NCI-H2227 (cell line): ENCODE measurements at regions not wholly inside any gene's neighbourhood (a gene's known extent, or its start where the extent isn't known, plus 50 kb on each side); places are given as distances from the start of the nearest gene placed in this dataset.
"Not testable (repeated sequence)": the region's sequence is repeated elsewhere in the genome, so short reads cannot be mapped to it uniquely, and the experiment has no call there.

ENCODE experiments used
- DNase-seq: peaks from one replicate; lab custom pipeline; 2025; ENCODE audit not compliant: unreplicated experiment; lab: John Stamatoyannopoulos, UW

DNA sequence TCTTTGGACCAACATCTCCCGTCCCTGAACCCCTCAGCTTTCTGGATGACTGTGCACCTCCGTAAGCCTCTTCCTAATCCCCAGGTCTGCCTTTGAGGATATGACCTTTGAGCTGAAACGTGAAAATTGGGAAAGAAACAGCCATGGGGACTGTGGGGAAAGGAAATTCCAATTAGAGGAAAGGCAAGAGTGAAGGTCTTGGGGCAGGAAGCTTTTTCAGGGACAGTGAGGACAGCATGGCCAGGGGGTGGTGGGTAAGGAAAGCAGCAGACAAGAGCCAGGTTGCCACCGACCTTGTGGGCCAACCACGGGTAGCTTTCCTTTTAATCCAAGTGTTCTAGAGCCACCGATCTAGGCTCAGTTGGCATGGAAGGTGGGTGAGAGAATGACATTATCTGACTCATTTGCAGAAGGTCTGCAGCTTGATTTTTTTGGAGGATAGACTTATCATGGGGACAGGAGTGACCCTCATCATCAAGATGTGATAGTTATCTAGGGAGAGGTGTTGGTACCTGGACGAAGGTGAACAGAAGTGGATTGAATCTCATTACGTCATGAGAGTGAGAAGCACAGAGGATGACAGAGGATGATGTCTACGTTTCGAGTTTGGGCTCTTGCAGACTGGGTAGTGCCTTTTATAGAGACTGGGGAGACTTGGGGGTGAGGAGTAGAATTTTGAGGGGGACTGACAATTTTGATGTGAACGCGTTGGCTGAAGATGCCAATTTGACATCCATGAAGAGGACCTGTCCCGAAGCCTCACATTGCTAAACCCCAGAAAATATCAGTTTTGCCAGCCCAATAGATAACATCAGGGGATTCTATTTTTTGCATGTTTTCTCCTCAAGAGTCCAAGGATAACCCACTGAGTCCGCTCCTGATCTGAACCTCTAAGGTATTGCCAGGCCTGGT, 136.7 kb upstream of the PEG3 start:
- DNase-seq, result no peak

DNA sequence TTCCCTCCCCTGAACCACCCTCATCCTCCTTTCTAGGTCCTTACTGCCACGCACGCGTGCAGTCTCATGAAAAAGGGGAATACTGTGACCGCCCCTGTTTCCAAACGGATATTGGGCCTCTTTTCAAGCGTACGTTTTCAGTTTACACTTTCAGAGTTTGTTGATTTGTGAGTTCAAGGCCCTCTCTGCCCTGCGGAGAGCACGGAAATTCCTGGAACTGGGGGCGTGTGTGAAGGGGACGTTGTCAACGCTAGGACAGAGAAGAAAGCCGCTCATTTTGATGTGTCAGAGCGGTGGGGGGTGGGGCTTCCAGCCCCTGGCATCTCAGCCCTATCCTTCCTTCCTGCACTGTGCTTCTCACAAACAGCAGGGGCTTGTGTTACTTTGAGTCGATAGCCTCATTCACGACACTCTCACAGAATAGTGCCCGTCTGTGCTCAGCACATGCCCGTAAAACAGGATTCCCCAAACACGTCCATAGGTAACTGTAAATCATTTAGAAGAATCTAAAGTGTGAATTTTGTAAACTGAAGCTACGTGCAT, 137.6 kb upstream of the PEG3 start:
- DNase-seq, result no peak

DNA sequence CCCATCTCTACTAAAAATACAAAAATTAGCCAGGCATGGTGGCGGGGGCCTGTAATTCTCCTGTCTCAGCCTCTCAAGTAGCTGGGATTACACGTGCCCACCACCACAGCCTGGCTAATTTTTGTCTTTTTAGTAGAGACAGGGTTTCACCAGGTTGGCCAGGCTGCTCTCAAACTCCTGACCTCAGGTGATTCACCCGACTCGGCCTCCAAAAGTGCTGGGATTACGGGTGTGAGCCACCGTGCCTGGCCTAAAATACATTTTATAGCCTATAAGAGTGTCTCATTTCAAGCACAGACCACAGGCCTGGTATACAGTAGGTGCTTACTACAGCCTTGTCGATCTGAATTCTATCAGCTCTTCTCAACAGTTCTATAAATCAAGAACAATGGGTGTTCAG, 139.5 kb upstream of the USP29 start:
- not testable (repeated sequence) for DNase-seq

DNA sequence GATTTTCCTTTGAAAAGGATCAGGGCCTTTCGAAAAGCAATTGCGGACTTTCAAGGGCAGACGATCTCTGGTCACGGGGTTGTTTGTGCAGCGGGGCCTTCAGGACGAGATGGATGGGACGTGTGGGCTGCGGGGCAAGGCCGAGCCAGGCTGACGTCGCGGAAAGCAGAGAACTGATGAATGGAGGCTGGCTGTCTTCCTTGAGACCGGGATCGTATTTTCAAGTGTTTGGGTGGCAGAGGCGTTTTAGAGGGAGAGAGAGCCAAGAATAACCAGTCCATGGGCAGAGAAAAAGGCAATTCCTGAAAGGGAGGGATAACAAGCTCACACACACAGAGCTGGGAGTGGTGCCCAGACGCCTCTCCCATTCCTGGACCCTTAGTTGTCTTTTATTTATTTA, 138.9 kb upstream of the USP29 start:
- DNase-seq, result no peak

DNA sequence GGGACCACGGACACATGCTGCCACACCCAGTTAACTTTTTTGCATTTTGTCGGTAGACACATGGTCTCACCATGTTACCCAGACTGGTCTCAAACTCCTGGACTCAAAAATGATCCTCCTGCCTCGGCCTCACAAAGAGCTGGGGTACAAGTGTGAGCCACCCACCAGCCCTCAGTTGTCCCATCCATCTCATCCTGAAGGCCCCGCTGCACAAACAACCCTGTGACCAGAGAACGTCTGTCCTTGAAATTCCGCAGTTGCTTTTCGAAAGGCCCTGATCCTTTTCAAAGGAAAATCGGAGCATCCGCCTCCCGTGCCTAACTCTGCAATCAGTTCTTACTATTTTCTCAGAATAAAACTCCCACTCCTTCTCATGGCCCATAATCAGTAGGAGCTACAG, 138.3 kb upstream of the USP29 start:
- not testable (repeated sequence) for DNase-seq

DNA sequence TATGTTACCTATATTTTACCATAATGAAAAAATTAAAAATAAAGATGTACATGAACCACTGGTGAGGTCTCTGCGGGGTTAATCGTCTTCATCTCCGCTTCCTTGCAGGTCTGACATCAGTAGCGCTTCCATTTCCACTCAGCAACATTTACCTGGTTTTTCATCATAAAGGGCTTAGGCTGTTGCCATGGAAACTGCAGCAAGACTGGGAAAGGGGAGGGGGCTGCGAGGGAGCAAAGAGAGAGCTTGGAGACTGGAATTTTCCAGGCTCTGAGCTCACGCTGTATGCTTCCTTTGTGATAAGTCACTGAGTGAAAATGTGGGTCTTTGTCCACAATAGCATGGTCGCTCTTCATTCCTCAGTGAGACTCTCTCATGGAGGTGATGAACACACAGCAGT, 136.6 kb upstream of the USP29 start:
- peak; percentile 96 for DNase-seq

DNA sequence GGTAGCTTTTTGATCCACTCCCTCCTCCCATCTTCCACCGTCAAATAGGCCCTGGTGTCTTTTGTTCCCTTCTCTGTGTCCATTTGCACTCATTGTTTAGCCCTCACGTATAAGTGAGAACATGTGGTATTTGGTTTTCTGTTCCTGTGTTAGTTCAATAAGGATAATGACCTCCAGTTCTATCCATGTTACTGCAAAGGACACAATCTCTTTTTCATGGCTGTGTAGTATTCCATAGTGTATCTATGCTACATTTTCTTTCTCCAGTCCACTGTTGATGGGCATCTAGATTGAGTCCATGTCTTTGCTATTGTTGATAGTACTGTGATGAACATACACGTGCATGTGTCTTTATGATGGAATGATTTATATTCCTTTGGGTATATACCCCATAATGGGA, 136.0 kb upstream of the USP29 start:
- no peak for DNase-seq

DNA sequence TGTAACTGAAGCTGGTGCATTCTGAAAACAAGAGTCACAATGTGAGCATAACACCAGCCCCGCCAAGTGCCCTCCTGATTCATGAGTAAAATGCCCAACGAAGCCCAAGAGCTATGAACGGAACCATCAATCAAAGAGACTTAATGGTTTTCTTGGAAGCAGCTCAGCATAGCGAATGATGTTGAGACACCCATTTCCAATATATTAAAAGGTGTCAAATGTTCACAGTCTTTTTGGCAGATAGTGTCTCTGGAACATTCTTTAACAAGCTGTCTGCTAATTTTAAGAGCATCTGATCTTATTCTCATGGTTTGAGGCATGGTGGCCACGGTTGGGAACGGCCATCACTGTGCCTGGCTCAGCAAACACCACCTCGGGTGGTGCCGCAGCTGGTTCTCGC, 133.4 kb upstream of the USP29 start:
- DNase-seq, result no peak

DNA sequence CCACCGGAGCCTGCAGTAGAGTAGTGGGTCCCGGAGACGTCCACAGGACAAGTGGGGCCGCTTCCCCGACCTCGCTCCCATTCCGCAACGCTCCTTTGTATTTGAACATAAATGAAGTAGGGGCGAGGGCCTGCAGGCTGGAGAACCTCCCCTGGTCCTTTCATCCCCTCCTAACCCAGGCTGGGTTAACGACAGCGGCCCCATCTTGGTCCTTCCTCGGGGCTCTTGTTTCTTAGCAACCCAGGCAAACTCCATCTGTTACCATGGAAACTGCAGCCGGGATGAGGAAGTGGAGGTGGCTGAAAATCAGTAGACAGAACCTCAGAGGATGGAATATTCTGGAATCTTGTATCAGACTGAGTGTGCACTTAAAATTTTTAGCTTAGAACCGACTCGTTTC, 132.6 kb upstream of the USP29 start:
- peak; percentile 95 for DNase-seq

DNA sequence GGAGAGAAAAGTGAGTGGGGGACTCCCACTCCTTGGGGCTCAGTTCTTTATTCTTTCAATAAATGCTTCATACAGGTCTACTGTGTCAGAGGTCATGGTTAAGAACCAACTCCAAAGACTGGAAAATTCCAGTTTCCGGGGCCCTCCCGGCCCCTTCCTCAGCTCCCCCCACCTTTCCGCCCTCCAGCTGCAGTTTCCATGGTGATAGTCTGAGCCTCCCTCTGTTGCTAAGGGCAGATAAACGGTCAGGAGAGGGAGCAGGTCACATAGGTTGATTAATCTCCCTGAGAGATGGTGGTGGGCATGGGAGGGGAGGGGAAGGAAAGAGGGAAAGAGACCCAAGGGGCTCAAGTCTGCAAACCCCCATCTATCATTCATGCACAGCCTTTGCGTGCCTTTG, 131.5 kb upstream of the USP29 start:
- peak; percentile 88 for DNase-seq

DNA sequence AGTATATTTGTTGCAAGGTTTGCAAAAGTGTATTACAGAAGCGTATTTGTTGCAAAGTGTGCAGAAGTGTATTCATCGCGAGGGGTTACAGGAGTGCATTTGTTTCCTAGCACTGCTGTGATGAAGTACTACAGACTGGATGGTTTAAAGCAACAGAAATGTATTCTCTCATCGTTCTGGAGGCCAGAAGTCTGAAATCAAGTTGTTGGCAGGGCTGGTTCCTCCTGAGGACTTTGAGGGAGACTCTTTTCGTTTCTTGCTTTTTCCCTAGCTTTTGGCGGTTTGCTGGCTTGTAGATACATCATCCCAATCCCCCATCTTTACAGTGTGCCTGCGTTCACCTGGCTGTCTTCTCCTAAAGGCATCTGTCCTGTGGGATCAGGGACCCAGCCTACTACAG, 127.9 kb upstream of the USP29 start:
- no peak for DNase-seq

DNA sequence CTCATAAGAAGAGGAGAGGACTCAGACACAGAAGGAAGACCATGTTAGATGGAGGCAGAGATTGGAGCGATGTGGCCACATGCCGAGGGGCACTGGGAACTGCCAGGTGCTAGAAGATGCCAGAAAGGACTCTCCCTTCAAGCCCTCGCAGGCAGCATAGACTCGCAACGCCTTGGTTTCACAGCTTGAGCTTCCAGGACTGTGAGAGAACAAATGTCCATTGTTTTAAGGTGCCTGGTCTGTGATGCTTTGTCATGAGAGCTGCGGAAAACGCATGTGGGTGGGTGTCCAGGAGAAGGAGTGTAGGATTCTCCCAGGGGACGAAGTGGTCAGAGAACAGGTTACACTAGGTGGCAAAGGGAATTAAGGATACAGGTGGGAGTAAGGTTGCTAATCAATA, 125.9 kb upstream of the USP29 start:
- no peak for DNase-seq

DNA sequence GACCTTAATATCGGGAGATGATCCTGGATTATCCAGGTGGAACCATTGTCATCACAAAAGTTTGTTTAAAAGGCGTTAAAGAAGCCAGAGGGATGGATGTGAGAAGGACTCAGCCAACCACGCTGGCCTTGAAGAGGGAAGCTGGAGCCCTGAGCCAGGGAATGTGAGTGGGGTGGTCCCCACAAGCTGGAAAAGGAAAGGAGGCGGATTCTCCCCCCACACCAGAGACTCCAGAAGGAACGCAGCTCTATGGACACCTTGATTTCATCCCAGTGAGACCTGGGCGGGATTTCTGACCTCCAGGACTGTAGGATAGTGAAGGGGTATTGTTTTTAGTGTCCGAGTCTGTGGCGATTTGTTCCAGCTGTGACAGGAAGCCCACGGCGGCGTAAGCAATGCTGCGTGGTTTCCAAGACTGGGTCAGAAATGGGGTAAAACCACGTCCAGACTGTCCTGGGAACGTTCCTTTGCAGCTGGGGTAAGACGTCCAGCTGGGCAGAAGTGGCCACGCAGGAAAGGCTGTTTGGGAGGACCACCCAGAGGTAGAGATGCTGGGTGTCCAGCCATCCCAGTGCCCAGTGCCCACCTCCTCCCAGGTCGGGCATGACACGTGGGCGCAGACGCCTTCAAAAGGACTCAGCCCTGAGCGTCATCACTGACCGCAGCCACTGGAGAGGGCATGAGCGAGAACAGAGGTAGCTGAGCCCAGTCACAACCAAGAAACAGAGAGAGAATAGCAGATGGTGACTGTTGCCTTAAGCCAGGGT, 125.4 kb upstream of the USP29 start:
- no peak for DNase-seq

DNA sequence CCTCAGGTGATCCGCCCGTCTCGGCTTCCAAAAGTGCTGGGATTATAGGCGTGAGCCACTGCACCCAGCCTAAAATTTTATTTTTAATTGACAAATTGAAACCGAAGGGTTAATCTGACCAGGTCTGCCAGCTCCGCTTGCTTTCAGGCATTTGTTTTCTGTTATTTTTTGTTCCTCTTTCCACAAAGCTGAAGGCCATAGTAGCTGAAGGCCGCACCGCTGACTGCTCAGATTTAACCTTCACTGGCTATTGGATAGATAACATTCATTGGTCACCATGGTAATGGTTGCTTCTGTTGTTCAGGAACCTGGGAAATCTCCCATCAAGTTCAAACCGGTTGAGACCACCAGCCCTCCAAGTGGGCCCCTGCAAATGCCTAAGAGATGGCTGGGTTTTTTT, 124.5 kb upstream of the USP29 start:
- DNase-seq, result peak; percentile 69

DNA sequence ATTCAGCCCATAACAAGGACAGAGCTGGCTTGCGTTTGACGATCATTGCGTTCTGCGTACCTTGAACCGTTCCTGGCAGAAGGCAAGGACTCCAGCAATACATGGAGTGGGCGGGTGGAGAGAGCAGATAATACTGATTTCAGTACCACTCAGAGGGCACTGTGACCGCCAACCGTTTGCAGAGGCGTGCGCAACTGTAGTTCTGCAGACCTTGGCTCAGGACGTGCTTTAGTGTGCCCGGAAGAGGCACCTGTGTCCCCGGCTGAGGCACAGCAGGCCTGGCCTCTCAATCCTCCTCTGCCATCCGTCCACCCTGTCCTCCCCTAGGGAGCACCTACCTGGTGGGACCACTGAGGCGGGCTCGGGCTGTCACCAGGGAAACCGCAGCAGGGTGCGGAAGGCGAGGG, 117.6 kb upstream of the USP29 start:
- no peak for DNase-seq

DNA sequence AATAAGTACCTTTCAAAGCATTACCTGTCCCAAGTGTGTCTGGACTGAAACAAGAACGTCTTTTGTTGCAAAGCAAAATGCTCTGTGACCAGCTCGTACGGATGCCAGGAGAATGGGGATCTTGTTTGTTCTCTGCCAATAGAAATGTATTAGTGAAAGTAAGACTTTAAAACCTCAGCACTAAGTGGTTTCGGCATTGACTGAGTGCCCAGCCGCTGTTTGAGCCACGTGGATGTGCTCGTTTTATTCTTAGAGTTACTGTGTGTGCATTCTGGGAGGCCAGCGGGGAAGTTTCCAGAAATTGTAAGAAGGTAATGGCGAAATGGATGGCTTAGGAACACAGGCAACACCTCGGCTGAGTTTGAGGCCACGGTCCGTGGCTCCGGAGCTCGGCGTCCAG, 117.1 kb upstream of the USP29 start:
- DNase-seq, result no peak

DNA sequence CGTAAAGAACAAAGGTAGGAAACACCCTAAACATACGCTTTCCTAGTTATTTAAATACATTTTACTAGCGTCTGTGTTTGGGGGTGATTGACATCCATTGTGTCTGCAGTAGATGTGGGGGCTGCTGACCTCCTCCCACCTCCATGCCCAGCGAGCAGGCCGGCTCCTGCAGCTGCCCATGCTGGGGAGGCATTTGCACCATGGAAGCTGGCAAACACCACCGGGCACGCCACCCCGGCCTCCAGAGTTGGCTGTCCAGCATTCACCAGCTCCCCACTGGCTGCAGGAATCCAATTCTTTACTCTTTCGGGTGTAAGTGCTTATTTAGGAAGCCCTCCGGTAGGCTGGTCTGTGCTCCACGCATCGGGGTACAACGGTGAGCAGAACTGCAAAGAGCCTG, 115.4 kb upstream of the USP29 start:
- no peak for DNase-seq

DNA sequence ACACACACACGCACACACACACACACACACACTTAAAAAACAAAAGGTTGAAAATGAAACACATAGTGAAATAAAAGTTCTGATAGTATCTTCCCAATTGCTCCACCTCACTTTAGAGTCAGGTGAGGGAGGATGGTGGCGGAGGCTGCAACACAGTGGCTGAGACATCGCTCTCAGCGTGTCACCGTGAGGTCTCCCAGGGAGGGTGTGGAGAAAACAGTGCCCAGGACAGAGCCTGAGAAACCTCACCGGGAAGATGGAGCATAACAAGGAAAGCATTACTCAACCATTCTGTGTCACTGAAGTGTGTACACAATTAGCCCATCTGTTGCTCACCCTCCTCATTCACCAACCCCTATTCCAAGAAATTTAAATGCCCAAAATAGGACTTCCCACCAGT, 111.4 kb upstream of the USP29 start:
- no peak for DNase-seq

DNA sequence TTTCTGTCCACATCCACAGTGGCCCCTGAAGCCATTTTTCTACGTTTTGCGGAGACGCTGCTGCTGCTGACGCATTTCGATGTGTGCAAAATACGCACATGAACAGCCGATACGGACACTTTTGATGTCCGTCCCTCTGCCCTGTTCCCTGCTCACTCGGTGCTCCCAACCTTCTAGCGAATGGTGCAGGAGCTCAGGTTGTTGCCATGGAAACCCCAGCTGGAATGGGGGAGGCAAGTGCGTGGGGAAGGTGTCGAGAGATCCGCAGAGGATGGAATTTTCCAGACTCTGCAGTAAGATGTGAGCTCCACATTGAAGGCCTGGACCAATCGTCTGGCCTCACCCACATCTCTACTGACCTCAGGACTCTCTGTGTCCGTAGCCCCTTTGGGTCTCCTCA, 109.2 kb upstream of the USP29 start:
- peak; percentile 52 for DNase-seq

DNA sequence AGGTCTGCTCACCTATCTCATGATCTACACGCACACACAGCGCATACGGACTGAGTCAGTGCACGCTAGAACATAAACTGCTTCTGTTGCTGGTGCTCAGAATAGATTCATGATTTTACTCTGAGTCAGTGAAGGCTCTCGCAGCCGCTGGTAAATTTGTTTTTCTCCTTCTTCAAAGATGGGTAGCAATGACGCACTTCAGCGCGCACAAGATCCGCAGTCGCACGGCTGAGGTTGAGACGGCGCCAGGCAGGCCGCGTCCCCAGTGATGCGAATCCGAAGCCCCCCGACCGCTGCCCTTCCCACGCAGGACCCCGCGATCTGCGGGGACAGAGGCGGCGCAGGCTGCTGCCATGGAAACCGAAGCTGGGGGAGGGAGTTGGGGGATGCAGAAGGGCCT, 103.7 kb upstream of the USP29 start:
- DNase-seq, result no peak

DNA sequence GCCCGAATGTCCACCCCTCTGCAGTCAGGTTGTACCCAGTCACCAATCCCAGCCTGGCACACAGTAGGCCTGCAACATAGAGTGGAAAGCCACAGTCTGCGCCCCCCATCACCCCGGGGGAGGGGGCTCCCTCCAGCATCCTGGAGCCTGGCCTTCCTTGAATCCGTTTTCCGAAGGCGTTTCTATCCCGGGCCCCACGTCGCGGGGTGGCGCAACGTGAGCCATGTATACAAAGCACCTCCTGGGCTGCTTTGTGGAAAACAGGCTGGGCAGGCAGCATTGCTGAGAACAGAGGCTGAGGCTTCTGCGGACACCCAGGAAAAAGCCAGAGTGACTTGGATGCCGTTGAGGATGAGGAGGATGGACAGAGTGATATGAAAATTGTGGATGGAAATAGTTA, 103.3 kb upstream of the USP29 start:
- no peak for DNase-seq

DNA sequence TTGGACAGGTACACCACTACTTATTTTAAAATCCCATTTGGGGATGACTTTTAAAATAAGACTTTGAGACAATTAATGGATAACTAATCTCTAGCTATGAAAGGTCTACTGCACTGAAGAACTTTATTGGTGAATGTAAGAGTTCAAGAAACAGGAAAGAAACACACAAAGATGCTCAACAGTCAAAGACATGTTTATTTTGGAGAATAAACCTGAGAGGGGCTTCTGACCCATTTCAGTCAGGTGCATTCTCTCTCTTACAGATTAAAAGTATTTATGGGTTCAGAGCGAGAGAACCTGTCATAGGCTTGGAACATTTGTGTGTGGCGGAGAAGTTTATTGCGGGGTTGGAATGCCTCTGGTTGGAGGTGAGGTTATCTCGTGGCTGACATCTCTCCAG, 94.3 kb upstream of the USP29 start:
- no peak for DNase-seq
